ENCODE measurements at regions not wholly inside any gene's neighbourhood (a gene's known extent, or its start where the extent isn't known, plus 50 kb on each side); places are given as distances from the start of the nearest gene placed in this dataset.

DNA sequence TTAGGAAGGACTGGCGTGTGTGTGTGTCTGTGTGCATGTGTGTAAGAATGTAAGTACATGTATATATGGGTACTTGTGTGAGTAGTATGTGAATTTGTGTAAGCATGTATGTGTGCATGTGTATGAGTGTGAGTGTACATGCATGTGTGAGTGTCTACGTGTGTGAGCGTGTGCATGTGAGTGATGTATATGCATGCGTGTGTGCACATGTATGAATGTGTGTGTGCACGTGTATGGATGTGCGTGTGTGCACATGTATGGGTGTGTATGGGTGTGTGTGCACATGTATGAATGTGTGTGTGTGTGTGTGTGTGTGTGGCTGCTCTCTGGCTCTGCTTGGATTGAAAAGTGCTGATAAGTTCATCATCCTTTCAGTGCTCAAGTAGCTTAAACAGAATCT, 154.5 kb downstream of the TENT4A start:
- H3K27ac ChIP-seq, result no peak overlapping the region
- in situ Hi-C loops (cut with HindIII; ENCODE audit: low pct_ligation_motif_present, low sequenced_read_pairs), result no loop called here
- H3K27me3 ChIP-seq (replicated peaks), result no peaks in the 10 kb centered on the region
- no peaks in the 10 kb centered on the region for H3K36me3 ChIP-seq (replicated peaks)
- H3K4me3 ChIP-seq (ENCODE audit: low read depth, low read length), result no peak overlapping the region
- no peak for DNase-seq
- TF ChIP-seq, protein P1, sequence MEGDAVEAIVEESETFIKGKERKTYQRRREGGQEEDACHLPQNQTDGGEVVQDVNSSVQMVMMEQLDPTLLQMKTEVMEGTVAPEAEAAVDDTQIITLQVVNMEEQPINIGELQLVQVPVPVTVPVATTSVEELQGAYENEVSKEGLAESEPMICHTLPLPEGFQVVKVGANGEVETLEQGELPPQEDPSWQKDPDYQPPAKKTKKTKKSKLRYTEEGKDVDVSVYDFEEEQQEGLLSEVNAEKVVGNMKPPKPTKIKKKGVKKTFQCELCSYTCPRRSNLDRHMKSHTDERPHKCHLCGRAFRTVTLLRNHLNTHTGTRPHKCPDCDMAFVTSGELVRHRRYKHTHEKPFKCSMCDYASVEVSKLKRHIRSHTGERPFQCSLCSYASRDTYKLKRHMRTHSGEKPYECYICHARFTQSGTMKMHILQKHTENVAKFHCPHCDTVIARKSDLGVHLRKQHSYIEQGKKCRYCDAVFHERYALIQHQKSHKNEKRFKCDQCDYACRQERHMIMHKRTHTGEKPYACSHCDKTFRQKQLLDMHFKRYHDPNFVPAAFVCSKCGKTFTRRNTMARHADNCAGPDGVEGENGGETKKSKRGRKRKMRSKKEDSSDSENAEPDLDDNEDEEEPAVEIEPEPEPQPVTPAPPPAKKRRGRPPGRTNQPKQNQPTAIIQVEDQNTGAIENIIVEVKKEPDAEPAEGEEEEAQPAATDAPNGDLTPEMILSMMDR (IDR thresholded peaks at IDR 0.05; ENCODE audit: low read depth, low read length, missing control alignments), result no peak

DNA sequence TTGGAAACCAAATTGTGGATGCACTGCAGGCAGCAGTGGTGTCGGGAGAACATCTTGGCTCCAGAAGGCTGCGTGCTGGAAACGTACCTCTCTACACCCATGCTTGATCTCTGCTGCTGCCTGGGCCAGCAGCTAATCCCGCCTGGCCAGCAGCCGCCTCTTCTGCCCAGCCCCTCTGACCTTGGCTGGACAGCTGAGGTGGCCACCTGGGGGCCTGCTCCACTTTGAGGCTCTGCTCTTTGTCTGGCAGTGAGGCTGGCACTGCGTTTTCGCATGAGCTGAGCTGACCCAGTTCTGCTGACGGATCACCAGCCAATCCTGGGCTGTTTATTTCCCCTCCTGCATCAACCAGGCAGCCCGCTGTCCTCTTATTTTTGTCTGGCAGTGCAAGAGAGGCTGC, 154.9 kb downstream of the TENT4A start:
- Histone ChIP-seq H3K27me3 (replicated peaks) (no peaks in the 10 kb centered on the region), H3K27ac (no peak overlapping the region), H3K4me3 (ENCODE audit: low read depth, low read length) (no peak overlapping the region), H3K36me3 (replicated peaks) (no peaks in the 10 kb centered on the region)
- in situ Hi-C loops (cut with HindIII; ENCODE audit: low pct_ligation_motif_present, low sequenced_read_pairs), result no loop called here
- TF ChIP-seq, protein P1 (IDR thresholded peaks at IDR 0.05; ENCODE audit: low read depth, low read length, missing control alignments), result no peak
- no peak for DNase-seq

DNA sequence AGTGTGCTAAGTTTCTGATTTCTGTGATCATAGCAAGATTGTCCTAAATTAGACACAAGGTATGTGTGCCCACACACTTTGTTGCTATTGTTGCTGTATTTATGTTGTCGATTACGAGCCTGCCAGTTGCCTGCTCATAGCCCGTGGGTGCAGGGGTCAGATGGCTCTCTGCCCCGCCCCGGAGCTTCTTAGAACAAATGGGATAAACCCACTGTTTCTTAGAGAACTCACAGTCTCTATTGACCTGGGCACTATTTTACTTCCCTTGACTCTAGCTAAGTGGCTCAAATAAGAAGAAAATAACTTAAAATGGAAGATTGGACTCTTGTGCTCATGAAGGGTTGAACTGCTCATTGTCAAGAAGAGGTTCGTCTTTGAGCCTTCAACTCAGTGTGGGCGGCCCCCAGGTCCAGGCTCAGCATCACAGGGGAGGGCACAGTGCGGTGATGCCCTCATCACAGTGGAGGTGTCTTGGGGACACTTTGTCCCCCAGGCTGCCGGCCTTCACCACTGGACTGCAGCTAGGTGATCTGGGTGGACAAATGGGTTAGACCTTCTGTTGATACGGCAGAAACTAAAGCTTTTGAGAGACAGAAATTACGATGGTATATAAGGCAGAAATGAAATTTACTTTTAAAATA, 155.5 kb downstream of the TENT4A start:
- Histone ChIP-seq H3K36me3 (replicated peaks) (no peaks in the 10 kb centered on the region), H3K27me3 (replicated peaks) (no peaks in the 10 kb centered on the region), H3K4me3 (ENCODE audit: low read depth, low read length) (no peak overlapping the region), H3K27ac (no peak overlapping the region)
- no peak for DNase-seq
- in situ Hi-C loops (cut with HindIII; ENCODE audit: low pct_ligation_motif_present, low sequenced_read_pairs), result no loop called here
- TF ChIP-seq, protein P1 (IDR thresholded peaks at IDR 0.05; ENCODE audit: low read depth, low read length, missing control alignments), result no peak

DNA sequence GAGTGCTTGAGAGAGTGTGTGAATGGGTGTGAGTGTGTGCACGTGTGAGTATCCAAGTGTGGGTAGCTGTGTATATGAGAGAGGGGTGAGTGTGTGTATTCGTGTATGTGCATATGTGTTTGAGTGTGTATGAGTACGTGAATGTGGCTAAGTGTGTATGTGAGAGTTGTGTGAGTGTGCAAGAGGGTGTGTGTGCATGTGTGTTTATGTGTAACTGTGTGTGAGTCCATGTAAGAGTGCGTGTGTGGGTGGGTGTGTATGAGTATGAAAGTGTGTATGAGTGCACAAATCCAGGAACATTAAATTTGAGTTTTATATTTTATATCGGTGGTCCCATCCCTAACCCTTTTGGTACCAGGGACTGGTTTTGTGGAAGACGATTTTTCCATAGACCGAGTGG, 156.4 kb downstream of the TENT4A start:
- in situ Hi-C loops (cut with HindIII; ENCODE audit: low pct_ligation_motif_present, low sequenced_read_pairs), result no loop called here
- DNase-seq, result no peak
- Histone ChIP-seq H3K36me3 (replicated peaks) (no peaks in the 10 kb centered on the region), H3K27me3 (replicated peaks) (no peaks in the 10 kb centered on the region), H3K4me3 (ENCODE audit: low read depth, low read length) (no peak overlapping the region), H3K27ac (no peak overlapping the region)
- TF ChIP-seq, protein P1 (IDR thresholded peaks at IDR 0.05; ENCODE audit: low read depth, low read length, missing control alignments), result no peak

DNA sequence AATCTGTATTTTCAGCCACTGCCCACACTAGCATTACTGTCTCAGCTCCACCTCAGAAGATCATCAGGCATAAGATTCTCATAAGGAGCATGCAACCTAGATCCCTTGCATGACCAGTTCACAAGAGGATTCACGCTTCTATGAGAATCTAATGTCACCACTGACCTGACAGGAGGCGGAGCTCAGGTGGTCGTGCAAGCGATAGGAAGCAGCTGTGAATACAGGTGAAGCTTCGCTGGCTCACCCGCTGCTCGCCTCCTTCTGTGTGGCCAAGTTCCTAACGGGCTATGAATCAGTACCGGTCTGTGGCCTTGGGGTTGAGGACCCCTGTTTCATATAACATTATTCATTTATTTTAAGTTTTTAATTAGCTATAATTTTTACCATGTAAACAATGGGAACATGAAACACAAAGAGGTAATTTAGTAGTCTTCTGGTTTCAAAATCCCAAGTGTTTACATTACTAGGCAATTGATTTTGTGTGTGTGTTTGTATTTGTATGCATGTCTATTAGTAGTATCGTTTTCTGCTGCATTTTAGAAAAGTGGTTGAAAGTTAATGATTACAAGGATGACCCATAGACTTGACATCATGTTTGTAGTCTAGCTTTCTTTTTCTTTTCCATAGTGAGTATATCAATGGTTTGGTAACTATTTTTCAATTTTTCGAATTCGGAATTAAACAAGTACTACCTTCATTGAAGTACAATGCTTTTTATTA, 159.4 kb downstream of the TENT4A start:
- Histone ChIP-seq H3K27me3 (replicated peaks) (no peaks in the 10 kb centered on the region), H3K36me3 (replicated peaks) (no peaks in the 10 kb centered on the region), H3K27ac (no peak overlapping the region), H3K4me3 (ENCODE audit: low read depth, low read length) (no peak overlapping the region)
- TF ChIP-seq, protein P1 (IDR thresholded peaks at IDR 0.05; ENCODE audit: low read depth, low read length, missing control alignments), result no peak
- in situ Hi-C loops (cut with HindIII; ENCODE audit: low pct_ligation_motif_present, low sequenced_read_pairs), result no loop called here
- DNase-seq, result no peak
